ENCODE measurements at regions not wholly inside any gene's neighbourhood (a gene's known extent, or its start where the extent isn't known, plus 50 kb on each side); places are given as distances from the start of the nearest gene placed in this dataset.

DNA sequence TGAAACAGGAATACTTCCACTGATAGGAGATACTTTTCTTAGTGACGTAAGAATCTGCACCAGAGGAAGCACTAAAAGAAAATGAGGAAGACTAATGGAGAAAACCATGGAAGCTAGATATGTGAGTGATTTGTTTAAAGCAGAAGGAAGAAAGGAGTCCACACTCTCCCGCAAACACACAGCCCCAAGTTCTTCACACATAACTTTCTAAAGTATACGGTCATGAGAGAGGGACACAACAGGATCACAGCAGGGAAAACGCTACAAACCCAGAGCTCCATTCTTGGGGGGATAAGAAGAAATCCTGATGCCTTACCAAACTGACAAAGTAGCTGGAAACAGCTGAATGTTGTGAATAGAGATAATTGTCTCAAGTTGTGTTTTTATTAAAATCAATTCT is 222.2 kb upstream of the TMEM161B start:
- TF ChIP-seq, protein P1, sequence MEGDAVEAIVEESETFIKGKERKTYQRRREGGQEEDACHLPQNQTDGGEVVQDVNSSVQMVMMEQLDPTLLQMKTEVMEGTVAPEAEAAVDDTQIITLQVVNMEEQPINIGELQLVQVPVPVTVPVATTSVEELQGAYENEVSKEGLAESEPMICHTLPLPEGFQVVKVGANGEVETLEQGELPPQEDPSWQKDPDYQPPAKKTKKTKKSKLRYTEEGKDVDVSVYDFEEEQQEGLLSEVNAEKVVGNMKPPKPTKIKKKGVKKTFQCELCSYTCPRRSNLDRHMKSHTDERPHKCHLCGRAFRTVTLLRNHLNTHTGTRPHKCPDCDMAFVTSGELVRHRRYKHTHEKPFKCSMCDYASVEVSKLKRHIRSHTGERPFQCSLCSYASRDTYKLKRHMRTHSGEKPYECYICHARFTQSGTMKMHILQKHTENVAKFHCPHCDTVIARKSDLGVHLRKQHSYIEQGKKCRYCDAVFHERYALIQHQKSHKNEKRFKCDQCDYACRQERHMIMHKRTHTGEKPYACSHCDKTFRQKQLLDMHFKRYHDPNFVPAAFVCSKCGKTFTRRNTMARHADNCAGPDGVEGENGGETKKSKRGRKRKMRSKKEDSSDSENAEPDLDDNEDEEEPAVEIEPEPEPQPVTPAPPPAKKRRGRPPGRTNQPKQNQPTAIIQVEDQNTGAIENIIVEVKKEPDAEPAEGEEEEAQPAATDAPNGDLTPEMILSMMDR (IDR thresholded peaks at IDR 0.05; ENCODE audit: borderline replicate concordance, extremely low read depth, low read length, poor library complexity, severe bottlenecking) = no peak
- TF ChIP-seq EZH2 (IDR thresholded peaks at IDR 0.05; ENCODE audit: borderline replicate concordance, low read depth, low read length, severe bottlenecking) = no peak

Measured in DND-41 (cell line).